Sigmoid colon (tissue), 6 donors: ENCODE measurements at regions not wholly inside any gene's neighbourhood (a gene's known extent, or its start where the extent isn't known, plus 50 kb on each side); places are given as distances from the start of the nearest gene placed in this dataset.

ENCODE experiments used
- DNase-seq: peaks from one replicate; pipeline ENCODE4 v3.0.0-alpha.2; 2019
- H3K27ac ChIP-seq, 4 donors: fragments of 200-600 bp; sonication (generic); one replicate each; pipeline ENCODE4 v1.5.1; 2016 to 2019; ENCODE audit warnings: mild to moderate bottlenecking in 1 of 4
- H3K27me3 ChIP-seq, 3 donors: fragments of 200-600 bp; sonication (generic); one replicate each; pipeline ENCODE4 v1.5.1; 2019; ENCODE audit warnings: mild to moderate bottlenecking in 1 of 3
- H3K36me3 ChIP-seq, 4 donors: fragments of 200-600 bp; sonication (generic); one replicate each; pipeline ENCODE4 v1.5.1; 2016 to 2019
- H3K4me1 ChIP-seq, 4 donors: fragments of 200-600 bp; sonication (generic); one replicate each; pipeline ENCODE4 v1.5.1; 2017 to 2019
- H3K4me3 ChIP-seq, 4 donors: fragments of 200-600 bp; sonication (generic); one replicate each; pipeline ENCODE4 v1.5.1; 2017 to 2019; ENCODE audit warnings: mild to moderate bottlenecking in 2 of 4, moderate library complexity in 1 of 4
- H3K9me3 ChIP-seq, 4 donors: fragments of 200-600 bp in 3 of 4; sonication (generic) in 3 of 4; one replicate each; pipeline versions ENCODE4 v1.5.1 to v1.6.1; 2013 to 2019
- EP300 ChIP-seq, 4 donors: sonication (generic); formaldehyde crosslinking; IDR thresholded peaks; one replicate each; pipeline ENCODE4 v1.6.1; 2017; ENCODE audit warnings: antibody characterized with exemption in 4 of 4
- POLR2A ChIP-seq, 2 donors: fragments of 450-650 bp; IDR thresholded peaks; one replicate each; pipeline ENCODE4 v1.6.1; 2016; ENCODE audit warnings: antibody characterized with exemption in 2 of 2, mild to moderate bottlenecking in 2 of 2, moderate library complexity in 2 of 2
- POLR2AphosphoS5 ChIP-seq, 4 donors: sonication (generic); formaldehyde crosslinking; IDR thresholded peaks; one replicate each; pipeline ENCODE4 v1.6.1; 2017; ENCODE audit warnings: antibody characterized with exemption in 4 of 4
- WGBS, 2 donors: extraction: QIAGEN DNeasy Blood & Tissue Kit; methylation state at CpG; one replicate each; pipeline ENCODE4 v1.1.7; 2013; 5-methylcytosine and 5-hydroxymethylcytosine counted together
- intact Hi-C: fragments of 100-400 bp; cut with DNase I; formaldehyde crosslinking; loops from one replicate; pipeline ENCODE4 v1.15.1; 2023
- TF ChIP-seq, protein P1 (sequence below), 4 experiments: fragments of 450-650 bp in 3 of 4; fragments of 200-600 bp in 1 of 4; IDR thresholded peaks; one replicate each; pipeline ENCODE4 v1.5.1; 2016 to 2019; ENCODE audit warnings: antibody characterized with exemption in 4 of 4, mild to moderate bottlenecking in 3 of 4, moderate library complexity in 2 of 4
- donor health status: healthy with polysubstance abuse.
- donor health status: healthy.

- H3K4me1 ChIP-seq = no peaks in the 10 kb centered on the region
- DNase-seq = peak; percentile 53
Measured at GRCh38 chr20:23290761-23291574, 59.6 kb upstream of the NXT1 start.

GRCh38 chr20:23289724-23290395, 60.7 kb upstream of the NXT1 start:
- TF ChIP-seq POLR2AphosphoS5 (IDR thresholded peaks at IDR 0.05) = no peak
- TF ChIP-seq POLR2A (IDR thresholded peaks at IDR 0.05) = no peak
- TF ChIP-seq, protein P1, sequence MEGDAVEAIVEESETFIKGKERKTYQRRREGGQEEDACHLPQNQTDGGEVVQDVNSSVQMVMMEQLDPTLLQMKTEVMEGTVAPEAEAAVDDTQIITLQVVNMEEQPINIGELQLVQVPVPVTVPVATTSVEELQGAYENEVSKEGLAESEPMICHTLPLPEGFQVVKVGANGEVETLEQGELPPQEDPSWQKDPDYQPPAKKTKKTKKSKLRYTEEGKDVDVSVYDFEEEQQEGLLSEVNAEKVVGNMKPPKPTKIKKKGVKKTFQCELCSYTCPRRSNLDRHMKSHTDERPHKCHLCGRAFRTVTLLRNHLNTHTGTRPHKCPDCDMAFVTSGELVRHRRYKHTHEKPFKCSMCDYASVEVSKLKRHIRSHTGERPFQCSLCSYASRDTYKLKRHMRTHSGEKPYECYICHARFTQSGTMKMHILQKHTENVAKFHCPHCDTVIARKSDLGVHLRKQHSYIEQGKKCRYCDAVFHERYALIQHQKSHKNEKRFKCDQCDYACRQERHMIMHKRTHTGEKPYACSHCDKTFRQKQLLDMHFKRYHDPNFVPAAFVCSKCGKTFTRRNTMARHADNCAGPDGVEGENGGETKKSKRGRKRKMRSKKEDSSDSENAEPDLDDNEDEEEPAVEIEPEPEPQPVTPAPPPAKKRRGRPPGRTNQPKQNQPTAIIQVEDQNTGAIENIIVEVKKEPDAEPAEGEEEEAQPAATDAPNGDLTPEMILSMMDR (IDR thresholded peaks at IDR 0.05) = no peak
- no peak for TF ChIP-seq EP300 (IDR thresholded peaks at IDR 0.05)
- intact Hi-C loops = no loop called here
- DNase-seq = peak; percentile 8
- H3K27ac ChIP-seq = no peak overlapping the region
- H3K4me1 ChIP-seq = no peaks in the 10 kb centered on the region
- H3K27me3 ChIP-seq = no peaks in the 10 kb centered on the region
- WGBS, 2 donors = 53 to 75% methylated on average over 7 of the region's 7 CpGs
- H3K4me3 ChIP-seq = no peak overlapping the region
- no peaks in the 10 kb centered on the region for H3K9me3 ChIP-seq
- H3K36me3 ChIP-seq = no peaks in the 10 kb centered on the region

More at GRCh38 chr20:23290761-23291574, 59.6 kb upstream of the NXT1 start:
- TF ChIP-seq EP300 (IDR thresholded peaks at IDR 0.05) (no peak), POLR2A (IDR thresholded peaks at IDR 0.05) (no peak), POLR2AphosphoS5 (IDR thresholded peaks at IDR 0.05) (no peak)
- TF ChIP-seq, protein P1 (IDR thresholded peaks at IDR 0.05) = no peak
- Histone ChIP-seq H3K36me3 (no peaks in the 10 kb centered on the region), H3K9me3 (no peaks in the 10 kb centered on the region), H3K4me3 (no peak overlapping the region), H3K27me3 (no peaks in the 10 kb centered on the region), H3K27ac (no peak overlapping the region)
- WGBS, 2 donors = 69 to 86% methylated on average over 11 of the region's 11 CpGs
- intact Hi-C loops = no loop called here

GRCh38 chr20:23289249-23289648, 61.3 kb upstream of the NXT1 start:
- DNase-seq = peak; percentile 5
- Histone ChIP-seq H3K9me3 (no peaks in the 10 kb centered on the region), H3K27me3 (no peaks in the 10 kb centered on the region), H3K27ac (no peak overlapping the region), H3K4me1 (no peaks in the 10 kb centered on the region), H3K36me3 (no peaks in the 10 kb centered on the region), H3K4me3 (no peak overlapping the region)
- intact Hi-C loops = no loop called here
- WGBS, 2 donors = 64 to 85% methylated on average over 7 of the region's 7 CpGs
- TF ChIP-seq EP300 (IDR thresholded peaks at IDR 0.05) (no peak), POLR2AphosphoS5 (IDR thresholded peaks at IDR 0.05) (no peak), POLR2A (IDR thresholded peaks at IDR 0.05) (no peak)
- TF ChIP-seq, protein P1 (IDR thresholded peaks at IDR 0.05) = no peak

DNA sequence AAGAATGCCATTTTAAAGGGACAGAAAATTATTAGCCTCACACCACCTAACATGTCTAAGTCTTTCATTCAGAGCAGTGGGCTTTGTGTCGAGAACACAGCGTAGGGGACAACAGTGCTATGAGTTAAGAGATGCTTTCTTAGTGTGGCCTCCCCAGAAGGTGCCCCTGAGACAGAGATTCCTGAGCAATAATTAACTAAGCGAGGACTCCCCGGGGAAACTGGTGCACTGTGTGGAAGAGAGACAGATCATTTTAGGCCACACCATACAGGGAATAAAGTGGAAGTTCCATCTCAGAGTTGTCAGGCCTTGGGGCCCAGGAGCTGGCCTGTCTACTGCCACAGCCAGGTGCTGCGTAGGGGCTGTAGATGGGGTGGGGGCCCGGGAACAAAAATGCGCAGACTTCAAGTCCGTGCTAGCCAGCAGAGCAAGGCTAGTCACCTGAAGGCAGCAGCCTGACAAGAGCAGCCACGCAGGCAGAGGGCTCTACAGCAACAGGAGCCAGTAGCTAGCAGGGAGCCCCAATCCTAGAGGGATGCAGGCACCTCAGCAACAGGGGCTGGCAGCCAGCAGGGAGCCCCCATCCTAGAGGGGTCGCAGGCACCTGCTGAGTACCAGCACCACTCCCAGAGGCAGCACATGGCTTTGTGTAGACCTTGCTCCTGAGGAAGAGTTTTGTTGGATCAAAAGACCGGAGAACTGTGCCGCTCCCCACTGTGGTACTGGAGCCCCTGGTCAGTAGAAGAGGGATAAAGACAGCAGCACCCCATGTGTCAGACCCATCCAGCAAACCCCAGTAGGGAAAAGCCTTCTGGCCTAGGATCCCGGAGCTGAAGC, 63.0 kb upstream of the NXT1 start:
- peak; percentile 35 for DNase-seq
- H3K36me3 ChIP-seq = no peaks in the 10 kb centered on the region
- no peak overlapping the region for H3K4me3 ChIP-seq
- H3K9me3 ChIP-seq = no peaks in the 10 kb centered on the region
- H3K27ac ChIP-seq = no peak overlapping the region
- H3K27me3 ChIP-seq = no peaks in the 10 kb centered on the region
- WGBS, 2 donors = 54 to 75% methylated on average over 13 of the region's 13 CpGs
- no peaks in the 10 kb centered on the region for H3K4me1 ChIP-seq
- TF ChIP-seq POLR2A (IDR thresholded peaks at IDR 0.05) (no peak), POLR2AphosphoS5 (IDR thresholded peaks at IDR 0.05) (no peak), EP300 (IDR thresholded peaks at IDR 0.05) (no peak)
- TF ChIP-seq, protein P1 (IDR thresholded peaks at IDR 0.05) = no peak
- intact Hi-C loops = no loop called here
